A673 (cell line): ENCODE measurements at regions not wholly inside any gene's neighbourhood (a gene's known extent, or its start where the extent isn't known, plus 50 kb on each side); places are given as distances from the start of the nearest gene placed in this dataset.

ENCODE experiments used
- EZH2 ChIP-seq: fragments of 200-600 bp; sonication (generic); IDR thresholded peaks from 2 replicates; pipeline ENCODE4 v1.6.1; 2017; ENCODE audit warnings: borderline replicate concordance, low read depth, mild to moderate bottlenecking, mixed read lengths, antibody characterized with exemption, low read length; ENCODE audit not compliant: poor library complexity, severe bottlenecking
- TF ChIP-seq, protein P1 (sequence below): fragments of 300-800, 200-600 bp; sonication (generic); conservative IDR thresholded peaks from 2 replicates; pipeline ENCODE4 v1.5.1; 2017; ENCODE audit warnings: low read depth, mild to moderate bottlenecking, antibody characterized with exemption, low read length, moderate library complexity, mixed read lengths

DNA sequence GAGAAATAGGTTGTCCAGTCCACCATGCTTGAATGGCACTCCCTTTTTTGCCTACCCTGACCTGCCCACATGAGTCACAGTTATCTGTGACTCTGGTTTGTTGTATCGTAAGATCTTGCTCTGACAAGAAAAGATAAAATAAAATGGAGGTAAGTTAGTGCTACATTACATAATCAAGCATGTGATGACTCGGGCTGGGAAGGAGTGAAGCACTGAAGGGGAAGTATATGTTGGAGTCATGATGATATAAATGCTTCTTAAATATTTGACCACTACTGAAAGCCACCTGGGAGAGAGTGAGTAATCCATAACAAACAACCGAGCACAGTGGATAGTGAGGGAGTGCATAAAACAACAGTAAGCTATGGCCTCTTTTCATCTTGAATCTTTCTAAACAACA is 124.4 kb downstream of the SHOX2 start:
- TF ChIP-seq, protein P1, sequence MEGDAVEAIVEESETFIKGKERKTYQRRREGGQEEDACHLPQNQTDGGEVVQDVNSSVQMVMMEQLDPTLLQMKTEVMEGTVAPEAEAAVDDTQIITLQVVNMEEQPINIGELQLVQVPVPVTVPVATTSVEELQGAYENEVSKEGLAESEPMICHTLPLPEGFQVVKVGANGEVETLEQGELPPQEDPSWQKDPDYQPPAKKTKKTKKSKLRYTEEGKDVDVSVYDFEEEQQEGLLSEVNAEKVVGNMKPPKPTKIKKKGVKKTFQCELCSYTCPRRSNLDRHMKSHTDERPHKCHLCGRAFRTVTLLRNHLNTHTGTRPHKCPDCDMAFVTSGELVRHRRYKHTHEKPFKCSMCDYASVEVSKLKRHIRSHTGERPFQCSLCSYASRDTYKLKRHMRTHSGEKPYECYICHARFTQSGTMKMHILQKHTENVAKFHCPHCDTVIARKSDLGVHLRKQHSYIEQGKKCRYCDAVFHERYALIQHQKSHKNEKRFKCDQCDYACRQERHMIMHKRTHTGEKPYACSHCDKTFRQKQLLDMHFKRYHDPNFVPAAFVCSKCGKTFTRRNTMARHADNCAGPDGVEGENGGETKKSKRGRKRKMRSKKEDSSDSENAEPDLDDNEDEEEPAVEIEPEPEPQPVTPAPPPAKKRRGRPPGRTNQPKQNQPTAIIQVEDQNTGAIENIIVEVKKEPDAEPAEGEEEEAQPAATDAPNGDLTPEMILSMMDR, result no peak
- TF ChIP-seq EZH2, result no peak
